PFSK-1 (cell line): ENCODE measurements at regions not wholly inside any gene's neighbourhood (a gene's known extent, or its start where the extent isn't known, plus 50 kb on each side); places are given as distances from the start of the nearest gene placed in this dataset.

Experiments
- FOXP2 ChIP-seq: optimal IDR thresholded peaks from 2 replicates; pipeline ENCODE3; 2011; ENCODE audit warnings: borderline replicate concordance, control low read depth, inconsistent platforms; ENCODE audit not compliant: insufficient read depth; ENCODE audit errors: extremely low read length, extremely low read depth
- POLR2AphosphoS5 ChIP-seq: IDR thresholded peaks from 2 replicates; pipeline ENCODE4 v1.6.1; 2012; ENCODE audit warnings: low read depth, mild to moderate bottlenecking, control low read depth, low read length, moderate library complexity
- SIN3A ChIP-seq: IDR thresholded peaks from 2 replicates; pipeline ENCODE4 v1.6.1; 2012; ENCODE audit warnings: mild to moderate bottlenecking, low read length, moderate library complexity, borderline replicate concordance; ENCODE audit not compliant: insufficient read depth
- TAF1 ChIP-seq: IDR thresholded peaks from 2 replicates; pipeline ENCODE4 v1.6.1; 2012; ENCODE audit warnings: low read length, control low read depth, borderline replicate concordance; ENCODE audit not compliant: insufficient read depth
- TF ChIP-seq, protein P1 (sequence below), 2 experiments: IDR thresholded peaks; 2 replicates each; pipeline versions ENCODE4 v1.6.1 to v1.8.0; 2011 to 2012; ENCODE audit warnings: low read depth in 2 of 2, low read length in 2 of 2, control low read depth in 1 of 2, inconsistent platforms in 1 of 2, mild to moderate bottlenecking in 1 of 2, moderate library complexity in 1 of 2; ENCODE audit not compliant: insufficient read depth in 1 of 2

DNA sequence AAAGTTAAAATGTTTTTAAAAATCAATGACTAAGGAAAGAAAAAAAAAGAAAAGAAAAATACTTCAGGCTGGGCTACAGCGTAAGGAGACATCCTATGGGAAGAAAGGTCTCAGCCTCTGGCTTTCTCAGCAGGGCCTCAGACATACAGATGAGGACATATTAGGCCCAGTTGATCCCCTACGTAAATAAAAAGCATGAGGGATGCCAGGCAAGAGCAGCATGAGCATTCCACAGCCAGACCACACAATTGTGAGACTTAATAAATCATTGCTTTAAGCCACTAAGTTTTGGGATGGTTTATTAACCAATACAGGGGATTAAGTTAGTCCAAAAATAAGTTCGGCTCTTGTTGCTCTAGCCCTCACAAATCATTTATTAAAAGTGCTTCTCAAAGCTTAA is 394.1 kb upstream of the NECTIN3 start:
- TF ChIP-seq SIN3A (no peak), FOXP2 (no peak), POLR2AphosphoS5 (no peak), TAF1 (no peak)
- TF ChIP-seq, protein P1, sequence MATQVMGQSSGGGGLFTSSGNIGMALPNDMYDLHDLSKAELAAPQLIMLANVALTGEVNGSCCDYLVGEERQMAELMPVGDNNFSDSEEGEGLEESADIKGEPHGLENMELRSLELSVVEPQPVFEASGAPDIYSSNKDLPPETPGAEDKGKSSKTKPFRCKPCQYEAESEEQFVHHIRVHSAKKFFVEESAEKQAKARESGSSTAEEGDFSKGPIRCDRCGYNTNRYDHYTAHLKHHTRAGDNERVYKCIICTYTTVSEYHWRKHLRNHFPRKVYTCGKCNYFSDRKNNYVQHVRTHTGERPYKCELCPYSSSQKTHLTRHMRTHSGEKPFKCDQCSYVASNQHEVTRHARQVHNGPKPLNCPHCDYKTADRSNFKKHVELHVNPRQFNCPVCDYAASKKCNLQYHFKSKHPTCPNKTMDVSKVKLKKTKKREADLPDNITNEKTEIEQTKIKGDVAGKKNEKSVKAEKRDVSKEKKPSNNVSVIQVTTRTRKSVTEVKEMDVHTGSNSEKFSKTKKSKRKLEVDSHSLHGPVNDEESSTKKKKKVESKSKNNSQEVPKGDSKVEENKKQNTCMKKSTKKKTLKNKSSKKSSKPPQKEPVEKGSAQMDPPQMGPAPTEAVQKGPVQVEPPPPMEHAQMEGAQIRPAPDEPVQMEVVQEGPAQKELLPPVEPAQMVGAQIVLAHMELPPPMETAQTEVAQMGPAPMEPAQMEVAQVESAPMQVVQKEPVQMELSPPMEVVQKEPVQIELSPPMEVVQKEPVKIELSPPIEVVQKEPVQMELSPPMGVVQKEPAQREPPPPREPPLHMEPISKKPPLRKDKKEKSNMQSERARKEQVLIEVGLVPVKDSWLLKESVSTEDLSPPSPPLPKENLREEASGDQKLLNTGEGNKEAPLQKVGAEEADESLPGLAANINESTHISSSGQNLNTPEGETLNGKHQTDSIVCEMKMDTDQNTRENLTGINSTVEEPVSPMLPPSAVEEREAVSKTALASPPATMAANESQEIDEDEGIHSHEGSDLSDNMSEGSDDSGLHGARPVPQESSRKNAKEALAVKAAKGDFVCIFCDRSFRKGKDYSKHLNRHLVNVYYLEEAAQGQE (IDR thresholded peaks at IDR 0.05; ENCODE audit: insufficient read depth in 1 of 2, low read depth in 2 of 2, low read length in 2 of 2) = no peak

DNA sequence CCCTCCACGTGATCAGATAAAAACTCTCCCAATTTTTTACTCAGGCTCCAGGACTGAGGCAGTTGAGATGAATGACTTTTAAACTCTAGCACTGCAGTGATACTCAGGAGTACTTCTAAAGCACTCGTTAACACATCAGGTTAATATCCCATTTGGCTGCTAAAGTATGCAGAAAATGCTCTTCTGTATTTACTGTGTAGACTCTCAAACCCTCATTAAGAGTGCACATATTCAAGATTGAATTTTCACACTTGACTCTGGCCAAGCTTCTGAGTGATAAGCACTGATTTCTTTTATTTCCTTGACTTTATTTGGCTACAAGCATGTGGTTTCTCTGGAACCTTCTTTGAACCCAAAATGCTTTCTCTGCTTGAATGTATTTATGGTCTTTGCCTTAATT is 392.3 kb upstream of the NECTIN3 start:
- no peak for TF ChIP-seq SIN3A
- TF ChIP-seq, protein P1 (IDR thresholded peaks at IDR 0.05; ENCODE audit: insufficient read depth in 1 of 2, low read depth in 2 of 2, low read length in 2 of 2) = no peak
- no peak for TF ChIP-seq POLR2AphosphoS5
- TF ChIP-seq TAF1 = no peak
- no peak for TF ChIP-seq FOXP2

DNA sequence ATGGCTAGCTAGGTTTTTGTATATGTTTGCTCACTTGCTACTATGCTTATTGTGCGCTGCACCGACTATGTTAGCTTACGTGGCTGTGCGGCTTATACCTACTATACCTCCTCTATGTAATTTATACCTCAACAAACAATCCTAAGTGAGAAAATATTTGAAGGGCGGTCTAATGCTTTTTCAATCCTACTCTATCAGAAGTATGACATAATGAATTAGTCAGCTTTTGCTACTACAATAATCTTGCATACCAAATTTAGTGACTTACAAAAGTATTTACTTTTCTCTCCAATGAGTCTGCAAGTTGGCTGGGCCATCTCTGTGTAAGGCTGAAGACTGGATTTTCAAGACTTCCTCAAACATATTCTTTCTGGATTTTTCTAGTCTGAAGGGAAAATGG is 391.2 kb upstream of the NECTIN3 start:
- TF ChIP-seq, protein P1 (IDR thresholded peaks at IDR 0.05; ENCODE audit: insufficient read depth in 1 of 2, low read depth in 2 of 2, low read length in 2 of 2) = no peak
- TF ChIP-seq SIN3A = no peak
- no peak for TF ChIP-seq TAF1

DNA sequence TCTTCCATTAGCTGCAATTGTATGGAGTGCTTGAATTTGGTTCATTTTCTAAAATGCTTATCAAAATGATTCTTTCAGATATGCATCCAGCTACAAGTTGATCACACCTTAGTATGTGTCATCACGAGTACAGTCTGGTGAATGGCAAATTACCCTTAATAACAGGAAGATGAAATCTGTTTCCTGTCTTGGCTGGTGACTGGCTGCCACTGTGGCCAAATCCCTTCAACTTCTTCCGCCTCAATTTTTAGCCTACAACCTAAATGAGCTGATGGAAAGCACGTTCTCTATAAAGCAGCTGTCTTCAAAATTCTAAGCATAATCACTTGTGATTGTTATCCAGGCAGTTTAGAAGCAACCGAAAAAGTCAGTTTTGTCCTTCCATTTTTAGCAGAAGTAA is 387.1 kb upstream of the NECTIN3 start:
- no peak for TF ChIP-seq TAF1
- TF ChIP-seq, protein P1 (IDR thresholded peaks at IDR 0.05; ENCODE audit: insufficient read depth in 1 of 2, low read depth in 2 of 2, low read length in 2 of 2) = no peak

DNA sequence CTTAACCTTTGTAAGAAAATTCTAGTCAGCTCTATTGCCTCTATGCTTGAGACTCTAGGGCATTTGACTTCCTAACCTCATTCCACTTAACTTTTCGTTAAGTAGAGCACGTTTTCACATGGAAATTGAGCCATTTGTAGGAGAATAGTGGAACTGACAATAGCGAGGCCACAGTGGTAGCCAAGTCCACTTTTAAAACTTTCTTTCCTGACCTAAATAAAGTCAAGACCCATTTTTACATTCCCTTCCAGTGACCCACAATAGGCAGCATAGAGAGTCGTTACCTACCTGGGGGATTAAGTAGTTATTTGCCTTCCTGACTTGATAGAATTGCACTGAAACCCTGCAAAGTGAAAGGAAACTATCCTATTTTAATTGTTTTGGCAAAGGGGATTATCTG is 386.0 kb upstream of the NECTIN3 start:
- no peak for TF ChIP-seq FOXP2
- TF ChIP-seq, protein P1 (IDR thresholded peaks at IDR 0.05; ENCODE audit: insufficient read depth in 1 of 2, low read depth in 2 of 2, low read length in 2 of 2) = no peak
- no peak for TF ChIP-seq TAF1
- no peak for TF ChIP-seq SIN3A
- no peak for TF ChIP-seq POLR2AphosphoS5
